Coronary artery (tissue), 2 donors: ENCODE measurements at regions not wholly inside any gene's neighbourhood (a gene's known extent, or its start where the extent isn't known, plus 50 kb on each side); places are given as distances from the start of the nearest gene placed in this dataset.

Source experiments
- DNase-seq: peaks from one replicate; pipeline ENCODE4 v3.0.0-alpha.2; 2017; ENCODE audit warnings: low spot score
- H3K27ac ChIP-seq, 2 donors: fragments of 200-600 bp; sonication (generic); one replicate each; pipeline ENCODE4 v1.5.1; 2016 to 2019
- H3K4me3 ChIP-seq: fragments of 200-600 bp; sonication (generic); 2 replicates; pipeline ENCODE4 v1.5.1; 2016; ENCODE audit warnings: mild to moderate bottlenecking, moderate library complexity
- CTCF ChIP-seq: fragments of 200-600 bp; sonication (generic); IDR thresholded peaks from one replicate; pipeline ENCODE4 v1.5.1; 2019; ENCODE audit warnings: antibody characterized with exemption

DNA sequence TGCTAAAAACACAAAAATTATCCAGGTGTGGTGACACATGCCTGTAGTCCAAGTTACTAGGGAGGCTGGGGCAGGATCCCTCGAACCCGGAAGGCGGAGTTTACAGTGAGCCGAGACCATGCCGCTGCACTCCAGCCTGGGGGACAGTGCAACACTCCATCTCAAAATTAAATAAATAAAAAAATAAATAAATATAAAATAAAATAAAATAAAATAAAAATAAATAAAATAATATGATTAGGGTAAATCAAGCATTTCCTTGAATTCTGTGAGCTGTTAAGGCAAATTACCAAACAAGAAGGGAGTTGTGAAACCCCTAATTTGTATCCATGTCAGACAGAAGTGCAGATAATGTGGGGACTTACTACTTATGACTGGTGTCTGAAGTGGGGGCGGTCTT is 1928.9 kb upstream of the IGFBP7 start:
- Histone ChIP-seq H3K4me3 (no peak overlapping the region), H3K27ac (no peak overlapping the region)
- no peak for DNase-seq
- TF ChIP-seq CTCF = no peak

DNA sequence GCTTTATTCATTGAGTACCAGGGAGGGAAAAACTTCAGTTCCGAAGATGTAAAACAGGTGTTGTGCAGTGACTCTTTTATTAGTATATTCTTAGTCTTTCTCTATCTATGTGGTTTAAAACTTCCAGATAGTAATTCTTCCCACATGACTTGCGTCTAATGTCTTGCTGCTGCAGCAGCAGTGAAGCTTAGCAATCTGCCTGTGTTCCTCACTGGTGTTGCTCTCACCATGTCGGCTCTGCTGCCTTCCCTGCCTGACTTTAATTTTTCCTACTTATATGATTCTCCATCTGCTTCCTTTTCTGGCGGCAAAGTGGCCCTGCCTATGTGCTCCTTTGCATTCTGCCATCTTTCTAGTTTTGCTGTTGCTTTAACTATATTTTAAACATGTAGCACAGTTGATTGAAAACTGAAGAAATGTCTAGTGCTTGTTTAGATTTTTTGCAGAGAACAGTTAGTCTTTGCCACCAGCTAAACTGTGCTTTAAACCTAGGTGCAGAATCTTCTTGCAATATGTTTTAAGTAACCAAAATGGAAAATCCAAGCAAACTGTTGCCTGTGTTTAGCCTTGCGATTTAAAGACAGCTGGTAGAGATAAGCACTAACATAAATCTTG is 1934.2 kb upstream of the IGFBP7 start:
- no peak for TF ChIP-seq CTCF

GRCh38 chr4:59054086-59054485 is 1943.9 kb upstream of the IGFBP7 start:
- no peak for TF ChIP-seq CTCF
- H3K4me3 ChIP-seq = no peak overlapping the region
- H3K27ac ChIP-seq = no peak overlapping the region
- DNase-seq = no peak

More for the DNA sequence above, 1934.2 kb upstream of the IGFBP7 start:
- Histone ChIP-seq H3K4me3 (no peak overlapping the region), H3K27ac (no peak overlapping the region)
- no peak for DNase-seq

GRCh38 chr4:59057804-59058203 is 1947.6 kb upstream of the IGFBP7 start:
- H3K27ac ChIP-seq = no peak overlapping the region
- no peak overlapping the region for H3K4me3 ChIP-seq
- no peak for TF ChIP-seq CTCF
- no peak for DNase-seq

GRCh38 chr4:59058543-59058942 is 1948.4 kb upstream of the IGFBP7 start:
- H3K27ac ChIP-seq = no peak overlapping the region
- no peak for DNase-seq
- no peak for TF ChIP-seq CTCF
- H3K4me3 ChIP-seq = no peak overlapping the region

DNA sequence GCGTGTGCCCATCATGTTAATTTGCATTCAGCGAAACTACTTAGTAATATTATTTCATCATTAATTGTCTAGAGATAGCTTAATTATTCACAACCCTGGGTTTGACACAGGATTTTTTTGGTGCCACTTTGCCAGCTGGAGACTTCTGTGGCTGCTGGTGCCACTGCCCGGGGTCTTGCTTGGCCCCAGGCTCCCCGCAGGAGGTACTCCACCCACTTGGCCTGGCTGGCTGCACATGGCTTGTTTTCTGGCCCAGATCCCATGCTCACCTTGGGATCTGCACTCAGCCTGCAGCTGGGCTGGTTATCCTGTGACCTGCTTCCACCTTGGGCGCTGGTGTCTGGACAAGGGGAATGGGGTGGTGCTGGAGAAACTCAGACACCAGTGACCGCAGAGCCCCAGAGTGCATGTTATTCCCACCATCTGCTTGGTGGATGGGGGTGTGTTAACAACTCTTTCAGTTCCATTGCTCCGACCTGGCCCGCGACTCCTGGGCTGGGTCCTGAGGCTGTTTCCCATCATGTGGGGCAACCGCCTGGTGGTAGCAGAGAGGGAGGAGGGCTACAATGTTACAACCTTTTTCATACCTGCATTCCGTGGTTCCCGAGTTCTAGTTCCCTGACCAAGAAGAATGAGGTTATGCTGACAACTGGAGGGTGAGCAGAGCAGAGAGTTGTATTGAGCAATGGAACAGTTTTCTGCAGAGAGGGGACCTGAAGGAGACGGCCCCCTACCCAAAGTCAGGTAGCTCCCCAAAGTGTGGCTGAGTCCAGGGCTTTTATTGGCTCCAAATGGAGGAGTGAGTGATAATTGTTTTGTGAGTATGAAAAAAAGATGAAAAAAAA is 1950.0 kb upstream of the IGFBP7 start:
- no peak overlapping the region for H3K27ac ChIP-seq
- no peak for DNase-seq
- no peak overlapping the region for H3K4me3 ChIP-seq
- no peak for TF ChIP-seq CTCF

DNA sequence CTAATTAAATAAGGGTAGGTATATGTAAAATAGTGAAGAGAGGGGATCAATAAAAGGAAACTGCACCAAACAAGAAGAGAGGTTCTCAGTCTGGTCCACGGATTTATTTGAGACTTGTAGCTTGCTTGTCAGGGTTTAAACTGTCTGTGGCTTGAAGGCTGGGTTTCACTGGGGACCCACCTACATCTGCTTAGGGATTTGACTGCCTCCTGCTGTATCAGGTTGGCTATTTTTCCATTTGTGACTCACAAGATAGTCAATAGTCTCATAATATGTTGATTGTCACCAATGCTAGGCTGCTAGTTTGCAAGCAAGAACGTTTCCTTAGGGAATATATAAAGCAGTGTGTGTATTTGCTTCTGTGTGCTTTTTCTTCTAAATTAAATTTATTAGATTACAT is 1950.7 kb upstream of the IGFBP7 start:
- no peak for DNase-seq
- Histone ChIP-seq H3K27ac (no peak overlapping the region), H3K4me3 (no peak overlapping the region)
- no peak for TF ChIP-seq CTCF
